T1000 (cell line): ENCODE measurements at regions not wholly inside any gene's neighbourhood (a gene's known extent, or its start where the extent isn't known, plus 50 kb on each side); places are given as distances from the start of the nearest gene placed in this dataset.

Experiments used
- DNase-seq: peaks from one replicate; lab custom pipeline; 2025; ENCODE audit warnings: mixed read lengths; lab: John Stamatoyannopoulos, UW

DNA sequence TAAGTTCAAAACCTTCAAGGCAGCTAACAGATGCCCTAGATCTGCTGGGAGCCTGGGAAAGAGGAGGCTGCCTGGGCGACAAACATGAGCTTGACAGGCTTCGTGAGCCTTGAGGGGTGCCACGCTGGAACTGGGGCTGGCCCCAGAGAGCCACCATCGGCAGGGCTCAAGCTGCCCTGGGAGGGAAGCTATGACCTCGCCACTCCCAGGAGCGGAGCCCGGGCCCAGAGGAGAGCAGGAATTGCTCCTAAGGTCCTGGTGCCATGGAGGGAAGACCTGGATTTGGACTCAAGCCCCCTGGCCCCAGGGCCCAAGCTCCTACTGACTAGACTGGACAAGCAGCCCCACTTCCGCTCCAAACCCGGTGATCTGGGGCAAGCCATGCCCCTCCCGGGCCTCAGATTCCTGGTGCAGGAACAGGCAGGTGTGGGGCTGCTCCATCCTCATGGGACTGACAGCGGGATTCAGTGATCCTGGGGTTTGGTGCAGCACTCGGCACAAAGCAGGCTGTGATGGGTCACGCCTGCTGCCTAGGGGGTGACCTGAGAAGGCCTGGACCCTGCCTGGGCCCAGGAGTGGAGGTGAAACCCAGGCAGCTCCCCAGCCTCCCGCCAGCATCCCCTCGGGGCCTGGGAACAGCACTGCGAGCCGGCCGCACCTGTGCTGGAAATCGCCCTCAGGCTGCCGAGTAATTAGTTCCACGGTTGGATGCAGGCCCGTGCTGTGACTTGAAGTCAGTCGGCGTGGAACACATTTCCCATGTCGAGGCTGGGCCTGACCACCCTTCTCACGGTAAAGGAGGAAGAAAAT lies 246.9 kb downstream of the NDUFA10 start:
- DNase-seq = no peak

- DNase-seq = no peak
Observed at GRCh38 chr2:239777219-239777618, 247.9 kb downstream of the NDUFA10 start.

DNA sequence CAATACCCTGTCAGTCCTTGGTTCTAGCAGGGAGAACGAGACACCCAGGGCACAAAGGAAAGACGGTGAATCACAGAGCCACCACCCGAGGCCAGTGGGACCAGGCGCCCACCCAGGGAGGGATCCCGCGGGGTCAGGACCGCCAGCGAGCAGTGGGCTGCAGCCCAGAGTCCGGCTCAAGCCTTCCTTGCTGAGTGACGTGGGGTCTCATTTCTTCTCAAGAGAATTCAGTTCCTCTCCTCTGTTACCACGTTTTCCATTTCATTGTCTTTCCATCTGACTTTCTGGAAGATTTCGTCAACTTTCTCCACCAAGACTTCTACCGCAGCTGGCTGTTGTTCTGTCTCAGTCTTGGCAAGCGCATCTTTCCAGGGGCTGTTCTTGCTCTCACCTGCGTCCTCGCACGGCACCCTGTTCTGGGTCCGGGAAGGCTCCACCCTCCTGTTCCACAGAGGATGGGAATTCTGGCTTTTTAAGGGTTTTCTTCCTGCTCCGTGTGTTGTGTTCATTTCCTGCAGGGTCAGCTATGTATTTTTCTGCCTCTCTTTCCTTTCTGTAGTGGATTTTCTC lies 248.6 kb downstream of the NDUFA10 start:
- DNase-seq = no peak

DNA sequence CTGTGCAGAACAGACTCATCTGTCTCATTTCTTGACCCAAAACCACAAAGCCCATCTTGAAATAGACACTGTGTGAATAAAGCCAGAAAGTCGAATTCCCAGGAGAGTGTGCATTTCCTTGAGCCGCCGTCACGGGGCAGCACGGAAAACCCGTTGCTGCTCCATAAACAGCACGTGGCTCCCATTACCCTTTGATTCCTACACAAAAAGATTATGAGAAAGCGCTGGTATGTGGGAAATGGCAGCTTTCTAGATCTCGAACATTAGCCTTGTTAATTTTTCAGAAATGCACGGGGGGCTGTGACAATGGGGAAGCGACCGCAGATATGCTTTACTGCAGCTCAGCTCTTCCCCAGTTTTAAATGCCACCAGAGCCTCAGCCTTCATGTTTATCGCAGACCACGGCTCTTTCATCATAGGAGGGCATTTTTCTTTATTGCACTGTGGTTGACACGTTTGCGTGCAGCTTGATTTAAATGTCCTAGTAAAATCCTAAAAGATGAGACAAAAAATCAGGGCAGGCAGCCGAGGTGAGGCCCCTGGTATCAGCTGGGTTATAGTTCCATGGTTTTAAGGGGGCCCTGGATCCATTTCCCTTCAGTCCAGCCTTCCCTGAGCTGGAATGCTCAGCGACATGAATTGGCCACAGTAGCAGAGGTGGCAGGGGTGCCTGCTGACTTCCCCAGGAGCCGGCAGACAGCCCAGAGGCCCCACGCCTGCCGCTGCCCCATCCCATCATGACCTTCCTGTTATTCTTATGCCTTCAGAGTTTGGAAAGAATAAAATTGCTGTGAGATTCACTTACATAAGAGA lies 249.3 kb downstream of the NDUFA10 start:
- no peak for DNase-seq

DNA sequence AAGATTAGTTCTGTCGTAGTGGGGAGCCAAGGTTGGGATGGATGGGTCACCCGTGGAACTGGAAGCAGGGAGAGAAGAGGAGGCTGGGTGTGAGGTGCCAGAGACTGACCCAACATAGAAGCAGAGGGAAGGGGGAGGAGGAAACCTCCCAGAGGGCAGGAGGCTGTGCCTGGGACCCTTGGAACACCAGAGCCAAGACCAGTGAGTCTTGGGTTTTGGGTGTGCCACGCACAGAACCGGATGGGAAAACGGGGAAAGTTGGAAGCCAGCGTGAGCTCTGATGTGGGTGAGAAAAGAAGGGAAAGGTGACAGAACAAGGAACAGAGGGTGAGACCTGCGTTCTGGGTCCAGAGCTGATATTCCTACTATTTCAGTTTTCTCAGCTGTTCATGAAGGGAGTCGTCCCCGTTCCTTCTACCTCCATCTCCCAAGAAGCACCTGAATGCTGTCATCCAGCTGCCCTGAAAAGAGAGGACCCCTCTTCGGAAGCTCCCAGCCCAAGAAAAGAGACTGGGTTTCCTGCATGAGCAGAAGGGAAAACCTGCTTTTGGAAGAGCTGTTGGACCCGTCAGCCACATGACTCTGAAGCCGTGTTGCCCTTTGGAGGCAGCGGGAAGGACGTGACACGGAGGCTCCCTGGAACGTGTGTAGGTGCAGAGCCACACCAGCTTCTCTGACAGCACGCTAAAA lies 250.1 kb downstream of the NDUFA10 start:
- DNase-seq = no peak

- no peak for DNase-seq
Observed at GRCh38 chr2:239774142-239774462, 251.0 kb downstream of the NDUFA10 start.

DNA sequence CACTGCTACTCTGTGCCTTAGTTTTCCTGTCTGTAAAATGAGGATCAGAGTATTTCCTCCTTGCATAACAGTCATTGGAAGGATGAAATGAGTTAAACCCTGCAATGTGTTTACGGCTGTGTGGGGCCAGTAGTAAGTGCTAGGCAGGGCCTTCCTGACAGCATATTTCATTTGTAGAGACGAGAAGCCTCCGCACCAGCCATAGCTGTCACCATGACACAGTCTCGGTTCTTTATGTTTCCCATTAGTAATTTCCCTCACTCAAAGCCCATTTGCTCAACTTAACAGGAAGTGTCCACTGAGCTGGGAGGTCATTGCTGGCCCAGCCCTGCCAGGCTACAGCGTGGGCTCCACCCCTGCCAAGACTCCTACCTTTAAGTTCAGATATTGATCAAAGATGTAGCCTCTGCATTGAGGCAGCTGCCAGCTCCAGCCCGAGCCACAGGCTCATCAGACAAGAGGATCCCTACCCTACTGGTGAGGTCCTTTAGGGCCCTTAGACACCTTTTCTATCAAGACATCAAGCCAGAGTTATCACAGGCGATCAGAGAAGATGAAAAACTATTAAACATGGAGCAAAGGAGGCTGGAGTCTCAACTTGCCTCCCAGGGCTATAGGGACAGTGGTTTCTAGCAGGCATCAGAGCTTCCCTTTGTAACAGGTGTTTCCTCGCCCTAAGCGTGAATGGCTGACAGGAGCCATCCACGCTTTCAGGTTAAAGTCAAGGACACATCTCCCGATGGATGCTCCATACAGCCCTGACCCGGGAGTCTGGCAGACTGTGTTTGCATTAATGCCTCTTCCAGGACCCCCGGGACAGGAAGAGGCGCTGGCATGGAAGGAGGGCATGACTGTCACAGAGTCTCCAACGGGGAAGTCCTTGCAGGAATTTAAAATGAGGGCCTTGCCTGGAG lies 251.7 kb downstream of the NDUFA10 start:
- DNase-seq = no peak

GRCh38 chr2:239772721-239773120 lies 252.4 kb downstream of the NDUFA10 start:
- no peak for DNase-seq

DNA sequence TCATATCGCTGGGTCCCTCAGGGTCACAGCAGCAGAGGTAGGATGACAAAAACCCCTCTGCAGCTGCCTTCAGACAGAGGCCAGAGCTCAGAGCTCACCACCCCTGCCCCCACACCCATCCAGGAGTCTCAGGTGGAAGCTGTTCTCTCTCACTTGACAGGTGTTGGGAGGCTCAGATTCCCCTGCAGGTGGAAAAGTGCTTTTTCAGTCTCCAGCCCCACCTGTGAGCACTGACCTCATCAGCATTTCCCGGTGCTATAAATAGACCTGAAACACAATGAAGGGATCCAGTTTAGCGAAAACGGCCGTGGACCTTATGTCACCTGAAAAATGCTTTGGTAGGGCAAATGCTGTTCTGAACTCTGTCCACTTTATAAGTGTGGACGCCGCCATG lies 254.9 kb downstream of the NDUFA10 start:
- DNase-seq = no peak

DNA sequence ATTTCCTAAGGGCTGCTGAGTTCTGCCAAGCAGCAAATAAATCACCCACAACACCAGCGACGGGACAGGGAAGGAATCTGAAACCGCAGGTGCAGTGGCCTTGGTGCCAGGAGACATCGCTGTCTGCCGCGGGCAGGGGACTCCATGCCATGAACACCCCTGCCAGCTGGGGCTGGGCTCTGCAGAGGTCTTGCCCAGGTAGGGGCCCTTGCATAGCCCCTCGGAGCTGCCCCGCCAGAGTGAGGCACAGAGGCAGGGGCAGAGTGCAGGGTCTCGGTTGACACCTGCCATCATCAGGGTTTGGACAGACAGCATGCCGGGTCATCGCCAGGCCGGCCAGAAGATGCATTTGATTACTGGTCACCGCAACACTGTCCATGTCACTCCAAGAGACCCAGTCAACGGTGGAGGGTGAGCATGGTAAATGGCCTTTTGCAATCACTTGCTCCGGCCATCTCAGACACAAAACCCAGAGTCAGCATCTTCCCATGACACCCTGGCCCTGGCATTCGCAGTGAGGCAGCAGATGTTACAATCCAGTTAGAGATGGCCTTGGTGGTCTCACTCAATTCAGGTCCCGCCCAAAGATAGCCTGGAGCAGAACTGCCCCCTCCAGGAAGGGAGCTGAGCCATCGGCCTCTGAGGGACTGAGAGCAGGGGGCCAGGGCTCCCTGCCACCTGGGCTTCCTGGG lies 255.4 kb downstream of the NDUFA10 start:
- DNase-seq = no peak

DNA sequence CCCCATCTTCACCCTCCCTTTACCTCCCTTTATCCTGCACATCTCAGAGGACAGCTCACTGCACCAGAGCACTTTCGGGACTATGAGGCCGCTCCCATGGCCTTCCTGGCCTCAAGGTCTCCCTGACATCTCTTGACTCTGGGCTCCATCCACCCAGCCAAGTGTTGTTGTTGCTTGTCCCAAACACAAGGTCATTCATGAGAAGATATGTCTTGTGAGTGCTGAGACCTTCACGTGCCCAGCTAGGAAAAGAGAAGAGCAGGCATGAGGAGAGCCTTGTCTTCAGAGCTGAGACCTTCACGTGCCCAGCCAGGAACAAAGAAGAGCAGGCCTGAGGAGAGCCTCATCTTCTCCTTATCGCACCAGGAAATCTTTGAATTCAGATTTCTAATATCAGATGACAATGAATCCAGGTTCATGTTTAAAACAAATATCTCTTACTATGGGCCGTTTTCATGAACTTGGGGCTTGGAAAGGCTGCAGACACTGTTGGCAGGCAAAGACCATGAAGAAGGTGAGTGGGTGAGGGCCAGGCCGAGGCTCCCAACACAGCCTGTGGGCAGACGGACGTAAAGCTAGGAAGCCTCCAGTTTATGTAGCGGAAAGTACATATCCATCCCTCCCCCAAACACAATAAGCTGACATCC lies 256.1 kb downstream of the NDUFA10 start:
- DNase-seq = no peak

- no peak for DNase-seq
Observed at GRCh38 chr2:239768031-239768790, 256.9 kb downstream of the NDUFA10 start.

GRCh38 chr2:239767021-239767905 lies 257.9 kb downstream of the NDUFA10 start:
- DNase-seq = no peak

- DNase-seq = no peak
Observed at GRCh38 chr2:239765911-239766310, 259.2 kb downstream of the NDUFA10 start.

DNA sequence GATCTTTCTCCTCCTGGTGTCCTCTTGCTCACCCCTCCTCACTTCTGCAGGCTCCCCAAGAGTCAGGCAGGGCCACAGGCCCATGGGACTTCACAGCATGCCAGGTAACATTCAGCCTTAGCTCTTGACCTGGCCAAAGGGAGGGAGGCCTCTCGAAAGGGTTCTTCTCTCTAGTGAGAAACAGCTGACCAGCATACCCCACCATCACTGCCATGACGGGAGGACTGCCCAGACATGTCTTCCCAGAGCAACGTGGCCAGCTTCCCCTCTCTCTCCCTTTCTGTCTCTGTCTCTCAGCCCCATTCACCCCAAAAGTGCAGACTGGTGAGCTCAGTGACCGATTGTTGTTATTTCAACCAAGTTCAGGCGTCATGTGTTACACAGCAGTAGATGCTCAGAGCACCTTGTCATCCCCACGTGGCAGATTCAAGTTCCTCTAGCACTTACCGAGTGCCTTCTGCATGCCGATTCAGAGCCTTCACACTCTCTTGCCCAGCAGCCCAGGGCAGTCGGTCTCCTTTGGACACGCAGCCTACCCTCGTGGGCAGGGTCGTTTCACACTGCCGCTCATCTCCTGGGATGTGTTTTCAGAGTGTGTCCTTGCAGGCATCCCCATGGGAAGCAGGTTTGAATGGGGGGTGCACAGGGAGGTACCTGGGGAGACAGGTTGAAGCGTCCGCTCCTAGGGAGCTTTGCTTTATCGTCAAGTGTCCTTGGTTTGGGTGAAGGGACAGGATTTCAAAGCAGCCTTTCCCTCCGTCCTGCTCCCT lies 259.9 kb downstream of the NDUFA10 start:
- DNase-seq = no peak

DNA sequence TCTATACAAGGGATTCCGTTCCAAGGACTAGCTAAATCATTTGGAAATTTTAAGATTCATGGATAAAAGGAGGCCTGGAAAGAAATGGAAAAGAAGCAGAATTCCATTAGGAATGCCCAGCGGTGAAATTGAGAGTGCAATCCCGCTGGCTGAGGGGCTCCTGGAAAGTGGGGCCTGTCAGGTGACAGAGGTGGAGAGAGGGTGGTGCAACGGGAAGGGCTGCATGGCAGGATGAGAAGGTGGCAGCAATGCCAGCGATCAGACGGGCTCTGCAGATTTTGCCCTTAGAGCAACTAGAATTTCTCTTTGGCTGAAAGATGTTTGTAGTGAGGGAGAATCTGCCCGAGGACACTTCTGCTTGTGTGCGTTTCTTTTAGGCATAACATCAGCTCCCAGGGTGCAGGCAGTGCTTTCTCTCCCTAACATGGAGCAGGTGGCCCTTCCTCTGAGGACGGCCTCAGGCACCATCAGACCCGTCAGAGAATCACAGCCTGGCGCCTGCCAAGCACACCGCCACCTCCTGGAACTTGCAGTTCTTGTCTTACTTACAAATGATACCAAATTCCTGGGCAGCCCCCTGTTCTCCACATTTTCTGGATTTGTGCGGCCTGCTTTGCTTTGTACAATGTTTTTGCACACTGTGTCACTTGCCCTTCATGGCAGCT lies 261.6 kb downstream of the NDUFA10 start:
- DNase-seq = no peak

DNA sequence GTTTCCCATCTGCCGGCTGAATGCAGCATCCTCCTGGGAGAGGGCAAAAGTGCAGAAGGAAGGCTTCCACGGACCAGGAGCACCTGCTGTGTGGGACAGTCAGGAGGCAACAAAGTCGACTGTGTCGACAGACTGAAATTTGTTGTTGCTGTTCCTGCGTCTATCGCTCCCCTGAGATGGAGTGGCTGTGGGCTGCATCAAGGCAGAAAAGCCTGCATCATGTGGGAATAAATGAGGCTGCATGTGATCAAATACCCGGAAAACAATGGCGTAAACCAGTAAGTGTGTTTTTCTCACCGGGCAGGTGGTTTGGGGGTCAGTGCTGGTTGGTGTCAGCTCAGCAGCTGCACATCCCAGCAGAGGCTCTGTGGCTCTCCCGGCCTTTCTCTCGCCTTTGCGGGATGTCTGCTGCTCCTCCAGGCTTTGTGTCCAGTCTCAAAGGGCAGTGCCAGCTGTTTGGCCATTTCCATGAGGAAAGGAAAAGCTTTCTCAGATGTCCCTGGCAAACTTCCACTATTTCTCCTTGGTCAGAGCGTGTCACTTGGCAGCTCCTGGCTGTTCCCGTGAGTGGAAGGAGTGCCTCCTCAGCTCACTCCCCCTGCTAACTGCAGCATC lies 262.4 kb downstream of the NDUFA10 start:
- no peak for DNase-seq
